Hepatocyte (in vitro differentiated cells): ENCODE measurements at regions not wholly inside any gene's neighbourhood (a gene's known extent, or its start where the extent isn't known, plus 50 kb on each side); places are given as distances from the start of the nearest gene placed in this dataset.
A peak's percentile ranks its signal among the peaks of the same experiment; 100 is the strongest.

Experiments
- DNase-seq: peaks from one replicate; pipeline ENCODE4 v3.0.0-alpha.2; 2016; ENCODE audit warnings: low spot score
- H2AFZ ChIP-seq: fragments of 200-600 bp; sonication (generic); 2 replicates; pipeline ENCODE4 v1.6.0; 2016; ENCODE audit warnings: antibody characterized with exemption, mild to moderate bottlenecking
- H3K27ac ChIP-seq: fragments of 200-600 bp; sonication (generic); 2 replicates; pipeline ENCODE4 v1.5.1; 2016; ENCODE audit warnings: mild to moderate bottlenecking
- H3K27me3 ChIP-seq: fragments of 200-600 bp; sonication (generic); 2 replicates; pipeline ENCODE4 v1.6.1; 2016
- H3K36me3 ChIP-seq: fragments of 200-600 bp; sonication (generic); replicated peaks from 2 replicates; pipeline ENCODE4 v1.5.1; 2016; ENCODE audit warnings: low read depth; ENCODE audit not compliant: insufficient read depth
- H3K4me1 ChIP-seq: fragments of 200-600 bp; sonication (generic); 2 replicates; pipeline ENCODE4 v1.5.1; 2016; ENCODE audit warnings: mild to moderate bottlenecking, moderate library complexity; ENCODE audit not compliant: insufficient read depth
- H3K4me2 ChIP-seq: fragments of 200-600 bp; sonication (generic); 2 replicates; pipeline ENCODE4 v1.6.0; 2016
- H3K4me3 ChIP-seq: fragments of 200-600 bp; sonication (generic); 2 replicates; pipeline ENCODE4 v1.5.1; 2016; ENCODE audit warnings: mild to moderate bottlenecking
- H3K79me2 ChIP-seq: fragments of 200-600 bp; sonication (generic); 2 replicates; pipeline ENCODE4 v1.6.0; 2017; ENCODE audit warnings: mild to moderate bottlenecking
- H3K9me2 ChIP-seq: fragments of 200-600 bp; sonication (generic); replicated peaks from 2 replicates; pipeline ENCODE4 v1.6.0; 2017; ENCODE audit warnings: mild to moderate bottlenecking; ENCODE audit not compliant: insufficient read depth
- H3K9me3 ChIP-seq: fragments of 200-600 bp; sonication (generic); 2 replicates; pipeline ENCODE4 v1.5.1; 2016; ENCODE audit warnings: low read depth, mild to moderate bottlenecking
- H4K20me1 ChIP-seq: fragments of 200-600 bp; sonication (generic); 2 replicates; pipeline ENCODE4 v1.6.0; 2016; ENCODE audit warnings: mild to moderate bottlenecking; ENCODE audit not compliant: insufficient read depth, poor library complexity, severe bottlenecking
- CTCF ChIP-seq: fragments of 200-600 bp; sonication (generic); IDR thresholded peaks from 2 replicates; pipeline ENCODE4 v1.5.1; 2016; ENCODE audit warnings: antibody characterized with exemption, mild to moderate bottlenecking; ENCODE audit not compliant: poor library complexity
- EZH2 ChIP-seq: fragments of 200-600 bp; sonication (generic); IDR thresholded peaks from 2 replicates; pipeline ENCODE4 v1.6.1; 2016; ENCODE audit warnings: antibody characterized with exemption, mild to moderate bottlenecking, borderline replicate concordance
- EZH2phosphoT487 ChIP-seq: fragments of 200-600 bp; sonication (generic); IDR thresholded peaks from one replicate; pipeline ENCODE4 v1.6.1; 2018; ENCODE audit warnings: antibody characterized with exemption, mild to moderate bottlenecking, low read depth, moderate library complexity; ENCODE audit not compliant: unreplicated experiment, severe bottlenecking
- WGBS: methylation state at CpG from one replicate; pipeline ENCODE4 v1.1.6; 2016; ENCODE audit warnings: low lambda C conversion rate; ENCODE audit errors: missing lambda C conversion rate; 5-methylcytosine and 5-hydroxymethylcytosine counted together

GRCh38 chr3:96705895-96706294 is 108.5 kb upstream of the EPHA6 start:
- Histone ChIP-seq H3K4me1 (peaks cover 12% of the 10 kb centered on the region), H2AFZ (no peak overlapping the region), H3K36me3 (no peaks in the 10 kb centered on the region), H3K4me3 (no peak overlapping the region), H3K27me3 (no peaks in the 10 kb centered on the region), H4K20me1 (no peaks in the 10 kb centered on the region), H3K27ac (peak overlapping the region; percentile 46), H3K9me2 (no peaks in the 10 kb centered on the region), H3K79me2 (no peaks in the 10 kb centered on the region), H3K9me3 (no peaks in the 10 kb centered on the region), H3K4me2 (peak overlapping the region; percentile 44)
- TF ChIP-seq CTCF (no peak), EZH2 (no peak), EZH2phosphoT487 (no peak)
- no peak for DNase-seq
- WGBS, result 34% methylated on average over 2 of the region's 2 CpGs

GRCh38 chr3:96706509-96706908 is 107.9 kb upstream of the EPHA6 start:
- no peaks in the 10 kb centered on the region for H4K20me1 ChIP-seq
- H3K4me1 ChIP-seq, result peaks cover 7% of the 10 kb centered on the region
- H3K27ac ChIP-seq, result no peak overlapping the region
- no peak overlapping the region for H2AFZ ChIP-seq
- no peaks in the 10 kb centered on the region for H3K79me2 ChIP-seq
- no peak overlapping the region for H3K4me2 ChIP-seq
- TF ChIP-seq CTCF (no peak), EZH2 (no peak), EZH2phosphoT487 (no peak)
- no peaks in the 10 kb centered on the region for H3K9me2 ChIP-seq
- H3K4me3 ChIP-seq, result no peak overlapping the region
- H3K36me3 ChIP-seq, result no peaks in the 10 kb centered on the region
- H3K9me3 ChIP-seq, result no peaks in the 10 kb centered on the region
- DNase-seq, result no peak
- H3K27me3 ChIP-seq, result no peaks in the 10 kb centered on the region

- no peaks in the 10 kb centered on the region for H3K27me3 ChIP-seq
- H2AFZ ChIP-seq, result no peak overlapping the region
- no peak overlapping the region for H3K4me3 ChIP-seq
- peak overlapping the region; percentile 2 for H3K4me2 ChIP-seq
- no peaks in the 10 kb centered on the region for H3K9me2 ChIP-seq
- no peaks in the 10 kb centered on the region for H3K79me2 ChIP-seq
- H3K36me3 ChIP-seq, result no peaks in the 10 kb centered on the region
- no peaks in the 10 kb centered on the region for H3K9me3 ChIP-seq
- no peaks in the 10 kb centered on the region for H4K20me1 ChIP-seq
- 51% methylated on average over 2 of the region's 2 CpGs for WGBS
- TF ChIP-seq CTCF (no peak), EZH2 (no peak), EZH2phosphoT487 (no peak)
- H3K4me1 ChIP-seq, result peaks cover 4% of the 10 kb centered on the region
- H3K27ac ChIP-seq, result no peak overlapping the region
- peak; percentile 47 for DNase-seq
These were observed 102.6 kb upstream of the EPHA6 start for GRCh38 chr3:96711816-96712215.

- H3K9me3 ChIP-seq, result no peaks in the 10 kb centered on the region
- H3K79me2 ChIP-seq, result no peaks in the 10 kb centered on the region
- TF ChIP-seq EZH2 (no peak), EZH2phosphoT487 (no peak), CTCF (no peak)
- H2AFZ ChIP-seq, result no peak overlapping the region
- no peak for DNase-seq
- peaks cover 4% of the 10 kb centered on the region for H3K4me1 ChIP-seq
- no peaks in the 10 kb centered on the region for H3K27me3 ChIP-seq
- no peak overlapping the region for H3K4me3 ChIP-seq
- H3K4me2 ChIP-seq, result no peak overlapping the region
- no peaks in the 10 kb centered on the region for H4K20me1 ChIP-seq
- H3K9me2 ChIP-seq, result no peaks in the 10 kb centered on the region
- H3K36me3 ChIP-seq, result no peaks in the 10 kb centered on the region
- H3K27ac ChIP-seq, result no peak overlapping the region
- WGBS, result 60% methylated on average over 2 of the region's 2 CpGs
These were observed 101.6 kb upstream of the EPHA6 start for GRCh38 chr3:96712792-96713191.
